ENCODE measurements at regions not wholly inside any gene's neighbourhood (a gene's known extent, or its start where the extent isn't known, plus 50 kb on each side); places are given as distances from the start of the nearest gene placed in this dataset.

GRCh38 chr3:99131876-99132275, 230.4 kb upstream of the DCBLD2 start:
- Histone ChIP-seq H3K36me3 (no peaks in the 10 kb centered on the region), H3K4me3 (no peak overlapping the region)

GRCh38 chr3:99128725-99129505, 227.4 kb upstream of the DCBLD2 start:
- Histone ChIP-seq H3K4me3 (no peak overlapping the region), H3K36me3 (no peaks in the 10 kb centered on the region), H3K27me3 (no peaks in the 10 kb centered on the region), H3K4me1 (no peaks in the 10 kb centered on the region), H3K27ac (no peak overlapping the region), H3K9me3 (no peaks in the 10 kb centered on the region)
- no peak for TF ChIP-seq POLR2A (IDR thresholded peaks at IDR 0.05)
- TF ChIP-seq CTCF (IDR thresholded peaks at IDR 0.05): no peak
- DNase-seq: no peak

More at GRCh38 chr3:99131876-99132275, 230.4 kb upstream of the DCBLD2 start:
- Histone ChIP-seq H3K9me3 (no peaks in the 10 kb centered on the region), H3K27ac (no peak overlapping the region), H3K27me3 (no peaks in the 10 kb centered on the region), H3K4me1 (no peaks in the 10 kb centered on the region)
- TF ChIP-seq CTCF (IDR thresholded peaks at IDR 0.05) (no peak), POLR2A (IDR thresholded peaks at IDR 0.05) (no peak)
- DNase-seq: no peak

- no peaks in the 10 kb centered on the region for H3K9me3 ChIP-seq
- TF ChIP-seq POLR2A (IDR thresholded peaks at IDR 0.05): no peak
- TF ChIP-seq CTCF (IDR thresholded peaks at IDR 0.05): no peak
Measured at GRCh38 chr3:99128235-99128634, 226.7 kb upstream of the DCBLD2 start.

GRCh38 chr3:99126316-99126715, 224.8 kb upstream of the DCBLD2 start:
- no peak overlapping the region for H3K4me3 ChIP-seq
- no peak overlapping the region for H3K27ac ChIP-seq
- H3K9me3 ChIP-seq: no peaks in the 10 kb centered on the region
- H3K4me1 ChIP-seq: no peaks in the 10 kb centered on the region
- no peaks in the 10 kb centered on the region for H3K27me3 ChIP-seq
- DNase-seq: no peak
- no peak for TF ChIP-seq POLR2A (IDR thresholded peaks at IDR 0.05)
- no peak for TF ChIP-seq CTCF (IDR thresholded peaks at IDR 0.05)
- no peaks in the 10 kb centered on the region for H3K36me3 ChIP-seq

More at GRCh38 chr3:99128235-99128634, 226.7 kb upstream of the DCBLD2 start:
- H3K27ac ChIP-seq: no peak overlapping the region
- no peaks in the 10 kb centered on the region for H3K4me1 ChIP-seq
- no peaks in the 10 kb centered on the region for H3K27me3 ChIP-seq
- H3K36me3 ChIP-seq: no peaks in the 10 kb centered on the region
- H3K4me3 ChIP-seq: no peak overlapping the region
- no peak for DNase-seq

GRCh38 chr3:99119385-99119784, 217.9 kb upstream of the DCBLD2 start:
- Histone ChIP-seq H3K27me3 (no peaks in the 10 kb centered on the region), H3K9me3 (no peaks in the 10 kb centered on the region), H3K4me1 (no peaks in the 10 kb centered on the region), H3K27ac (no peak overlapping the region), H3K36me3 (no peaks in the 10 kb centered on the region), H3K4me3 (no peak overlapping the region)
- DNase-seq: no peak
- TF ChIP-seq POLR2A (IDR thresholded peaks at IDR 0.05): no peak
- no peak for TF ChIP-seq CTCF (IDR thresholded peaks at IDR 0.05)

Measured in Peyer's patch (tissue), 4 donors.